Immature natural killer cell (primary cell): ENCODE measurements at regions not wholly inside any gene's neighbourhood (a gene's known extent, or its start where the extent isn't known, plus 50 kb on each side); places are given as distances from the start of the nearest gene placed in this dataset.

Experiments used
- DNase-seq, 3 donors: peaks; one replicate each; pipeline ENCODE4 v3.0.0; 2022; ENCODE audit warnings: mixed read lengths in 1 of 3
- H3K27ac Mint-ChIP-seq, 6 donors: one replicate each; pipeline ENCODE4 v1.8.0; 2020; ENCODE audit warnings: mixed read lengths in 6 of 6, mild to moderate bottlenecking in 5 of 6, inconsistent platforms in 4 of 6, moderate library complexity in 3 of 6
- H3K27me3 Mint-ChIP-seq, 3 donors: one replicate each; pipeline ENCODE4 v1.8.0; 2020 to 2021; ENCODE audit warnings: low read depth in 3 of 3, mild to moderate bottlenecking in 3 of 3, mixed read lengths in 3 of 3, moderate library complexity in 3 of 3, inconsistent platforms in 1 of 3
- H3K36me3 Mint-ChIP-seq, 3 donors: one replicate each; pipeline ENCODE4 v1.8.0; 2020; ENCODE audit warnings: mixed read lengths in 3 of 3, inconsistent platforms in 2 of 3, mild to moderate bottlenecking in 2 of 3
- H3K4me1 Mint-ChIP-seq, 2 donors: one replicate each; pipeline ENCODE4 v1.8.0; 2020; ENCODE audit warnings: inconsistent platforms in 2 of 2, mild to moderate bottlenecking in 2 of 2, mixed read lengths in 2 of 2, moderate library complexity in 1 of 2
- H3K4me3 Mint-ChIP-seq, 5 donors: one replicate each; pipeline ENCODE4 v1.8.0; 2020; ENCODE audit warnings: mild to moderate bottlenecking in 5 of 5, mixed read lengths in 5 of 5, inconsistent platforms in 3 of 5, moderate library complexity in 3 of 5
- H3K9me3 Mint-ChIP-seq, 6 donors: one replicate each; pipeline ENCODE4 v1.8.0; 2020; ENCODE audit warnings: mild to moderate bottlenecking in 6 of 6, mixed read lengths in 6 of 6, inconsistent platforms in 4 of 6, moderate library complexity in 3 of 6

GRCh38 chr17:71320009-71320796 is 800.6 kb upstream of the SOX9 start:
- H3K36me3 Mint-ChIP-seq = peaks cover 0 to 4% (median 0%) of the 10 kb centered on the region in 3 donors
- H3K4me1 Mint-ChIP-seq = no peaks in the 10 kb centered on the region
- H3K9me3 Mint-ChIP-seq = peaks cover 2 to 33% (median 10%) of the 10 kb centered on the region in 6 donors
- H3K4me3 Mint-ChIP-seq = no peak overlapping the region
- no peak overlapping the region for H3K27ac Mint-ChIP-seq
- DNase-seq = no peak
- H3K27me3 Mint-ChIP-seq = peaks cover 0 to 2% (median 0%) of the 10 kb centered on the region in 3 donors

- Mint-ChIP-seq H3K9me3 (peaks cover 8 to 39% (median 14%) of the 10 kb centered on the region in 6 donors), H3K36me3 (peaks cover 0 to 4% (median 0%) of the 10 kb centered on the region in 3 donors), H3K4me1 (no peaks in the 10 kb centered on the region), H3K4me3 (no peak overlapping the region), H3K27ac (no peak overlapping the region), H3K27me3 (peaks cover 0 to 2% (median 2%) of the 10 kb centered on the region in 3 donors)
- DNase-seq = no peak
Measured at GRCh38 chr17:71325117-71325516, 795.7 kb upstream of the SOX9 start.

- no peak overlapping the region for H3K4me3 Mint-ChIP-seq
- H3K27me3 Mint-ChIP-seq = peaks cover 0 to 2% (median 2%) of the 10 kb centered on the region in 3 donors
- no peaks in the 10 kb centered on the region for H3K4me1 Mint-ChIP-seq
- H3K36me3 Mint-ChIP-seq = no peaks in the 10 kb centered on the region
- DNase-seq = no peak
- peaks cover 5 to 35% (median 12%) of the 10 kb centered on the region in 6 donors for H3K9me3 Mint-ChIP-seq
- no peak overlapping the region for H3K27ac Mint-ChIP-seq
Measured at GRCh38 chr17:71325886-71326285, 794.9 kb upstream of the SOX9 start.

- peaks cover 7 to 30% (median 10%) of the 10 kb centered on the region in 6 donors for H3K9me3 Mint-ChIP-seq
- peaks cover 0 to 2% (median 0%) of the 10 kb centered on the region in 3 donors for H3K27me3 Mint-ChIP-seq
- no peak overlapping the region for H3K4me3 Mint-ChIP-seq
- no peaks in the 10 kb centered on the region for H3K4me1 Mint-ChIP-seq
- H3K27ac Mint-ChIP-seq = no peak overlapping the region
- DNase-seq = no peak
- H3K36me3 Mint-ChIP-seq = no peaks in the 10 kb centered on the region
Measured at GRCh38 chr17:71327376-71328059, 793.3 kb upstream of the SOX9 start.

- Mint-ChIP-seq H3K9me3 (peaks cover 7 to 39% (median 11%) of the 10 kb centered on the region in 6 donors), H3K36me3 (no peaks in the 10 kb centered on the region), H3K4me1 (no peaks in the 10 kb centered on the region), H3K27me3 (peaks cover 0 to 2% (median 0%) of the 10 kb centered on the region in 3 donors), H3K4me3 (no peak overlapping the region), H3K27ac (no peak overlapping the region)
- DNase-seq = no peak
Measured at GRCh38 chr17:71329310-71330098, 791.3 kb upstream of the SOX9 start.

GRCh38 chr17:71330099-71330375 is 790.8 kb upstream of the SOX9 start:
- no peaks in the 10 kb centered on the region for H3K4me1 Mint-ChIP-seq
- H3K27ac Mint-ChIP-seq = no peak overlapping the region
- H3K36me3 Mint-ChIP-seq = no peaks in the 10 kb centered on the region
- peaks cover 0 to 2% (median 0%) of the 10 kb centered on the region in 3 donors for H3K27me3 Mint-ChIP-seq
- DNase-seq = no peak
- H3K9me3 Mint-ChIP-seq = peaks cover 7 to 39% (median 11%) of the 10 kb centered on the region in 6 donors
- no peak overlapping the region for H3K4me3 Mint-ChIP-seq

- Mint-ChIP-seq H3K9me3 (peaks cover 4 to 33% (median 8%) of the 10 kb centered on the region in 6 donors), H3K27ac (no peak overlapping the region), H3K36me3 (no peaks in the 10 kb centered on the region), H3K4me3 (no peak overlapping the region), H3K27me3 (peaks cover 0 to 2% (median 0%) of the 10 kb centered on the region in 3 donors), H3K4me1 (no peaks in the 10 kb centered on the region)
- no peak for DNase-seq
Measured at GRCh38 chr17:71331754-71332325, 789.0 kb upstream of the SOX9 start.

GRCh38 chr17:71334048-71334751 is 786.6 kb upstream of the SOX9 start:
- no peak for DNase-seq
- Mint-ChIP-seq H3K27ac (no peak overlapping the region), H3K36me3 (no peaks in the 10 kb centered on the region), H3K27me3 (peaks cover 0 to 2% (median 0%) of the 10 kb centered on the region in 3 donors), H3K4me1 (no peaks in the 10 kb centered on the region), H3K4me3 (no peak overlapping the region), H3K9me3 (peaks cover 4 to 24% (median 11%) of the 10 kb centered on the region in 6 donors)

- H3K27ac Mint-ChIP-seq = no peak overlapping the region
- no peaks in the 10 kb centered on the region for H3K36me3 Mint-ChIP-seq
- H3K4me1 Mint-ChIP-seq = no peaks in the 10 kb centered on the region
- H3K9me3 Mint-ChIP-seq = peaks cover 6 to 30% (median 9%) of the 10 kb centered on the region in 6 donors
- no peaks in the 10 kb centered on the region for H3K27me3 Mint-ChIP-seq
- H3K4me3 Mint-ChIP-seq = no peak overlapping the region
- DNase-seq = no peak
Measured at GRCh38 chr17:71335212-71335611, 785.6 kb upstream of the SOX9 start.

- H3K36me3 Mint-ChIP-seq = no peaks in the 10 kb centered on the region
- H3K4me3 Mint-ChIP-seq = no peak overlapping the region
- H3K4me1 Mint-ChIP-seq = no peaks in the 10 kb centered on the region
- H3K27me3 Mint-ChIP-seq = no peaks in the 10 kb centered on the region
- H3K27ac Mint-ChIP-seq = no peak overlapping the region
- no peak for DNase-seq
- H3K9me3 Mint-ChIP-seq = peaks cover 0 to 35% (median 13%) of the 10 kb centered on the region in 6 donors
Measured at GRCh38 chr17:71337938-71338337, 782.9 kb upstream of the SOX9 start.

GRCh38 chr17:71338396-71338795 is 782.4 kb upstream of the SOX9 start:
- H3K27ac Mint-ChIP-seq = no peak overlapping the region
- H3K9me3 Mint-ChIP-seq = peaks cover 0 to 38% (median 13%) of the 10 kb centered on the region in 6 donors
- no peaks in the 10 kb centered on the region for H3K27me3 Mint-ChIP-seq
- DNase-seq = no peak
- no peaks in the 10 kb centered on the region for H3K4me1 Mint-ChIP-seq
- no peaks in the 10 kb centered on the region for H3K36me3 Mint-ChIP-seq
- no peak overlapping the region for H3K4me3 Mint-ChIP-seq

GRCh38 chr17:71339206-71339605 is 781.6 kb upstream of the SOX9 start:
- no peak for DNase-seq
- Mint-ChIP-seq H3K27ac (no peak overlapping the region), H3K4me3 (no peak overlapping the region), H3K36me3 (no peaks in the 10 kb centered on the region), H3K9me3 (peaks cover 2 to 35% (median 15%) of the 10 kb centered on the region in 6 donors), H3K4me1 (no peaks in the 10 kb centered on the region), H3K27me3 (no peaks in the 10 kb centered on the region)

- Mint-ChIP-seq H3K4me1 (no peaks in the 10 kb centered on the region), H3K27me3 (no peaks in the 10 kb centered on the region), H3K4me3 (no peak overlapping the region), H3K36me3 (no peaks in the 10 kb centered on the region), H3K9me3 (peaks cover 5 to 50% (median 19%) of the 10 kb centered on the region in 6 donors), H3K27ac (no peak overlapping the region)
- no peak for DNase-seq
Measured at GRCh38 chr17:71342737-71343136, 778.1 kb upstream of the SOX9 start.
